WTC11 (cell line): ENCODE measurements at regions not wholly inside any gene's neighbourhood (a gene's known extent, or its start where the extent isn't known, plus 50 kb on each side); places are given as distances from the start of the nearest gene placed in this dataset.

Source experiments
- ATAC-seq: fragments of 200-7000 bp; cut with Tn5 transposase; 2 replicates; pipeline ENCODE4 v1.10.0; 2021; ENCODE audit warnings: mild to moderate bottlenecking, moderate library complexity
- CTCF ChIA-PET: fragments of 300-600 bp; sonication (Branson Sonifier 250); formaldehyde crosslinking; loops from one replicate; lab custom pipeline; 2021; ENCODE audit warnings: antibody characterized with exemption; lab: Charles Lee
- POLR2A ChIA-PET: fragments of 350-600 bp; sonication (Branson Sonifier 250); formaldehyde crosslinking; loops from one replicate; lab custom pipeline; 2021; ENCODE audit warnings: antibody characterized with exemption; lab: Charles Lee
- DNase-seq: peaks from one replicate; pipeline ENCODE4 v3.0.0; 2021; ENCODE audit warnings: low spot score
- H3K27ac Mint-ChIP-seq: 2 replicates; pipeline ENCODE4 v1.8.0; 2021; ENCODE audit warnings: mixed read lengths
- H3K27me3 Mint-ChIP-seq: 2 replicates; pipeline ENCODE4 v1.8.0; 2021; ENCODE audit warnings: low read depth, mild to moderate bottlenecking, moderate library complexity, mixed read lengths
- H3K36me3 Mint-ChIP-seq: 2 replicates; pipeline ENCODE4 v1.8.0; 2021; ENCODE audit warnings: mixed read lengths
- H3K4me1 Mint-ChIP-seq: 2 replicates; pipeline ENCODE4 v1.8.0; 2022; ENCODE audit warnings: mixed read lengths
- H3K4me3 Mint-ChIP-seq: 2 replicates; pipeline ENCODE4 v1.8.0; 2021; ENCODE audit warnings: mild to moderate bottlenecking, moderate library complexity, mixed read lengths
- H3K9me3 Mint-ChIP-seq: 2 replicates; pipeline ENCODE4 v1.8.0; 2021; ENCODE audit warnings: mixed read lengths
- ETV6 ChIP-seq: sonication (generic); formaldehyde crosslinking; IDR thresholded peaks from 2 replicates; pipeline ENCODE4 v1.8.1; 2022; ENCODE audit warnings: mild to moderate bottlenecking, missing genetic modification reagents
- GRHL2 ChIP-seq: fragments of 250-450 bp; sonication (Bioruptor Pico); IDR thresholded peaks from 2 replicates; pipeline ENCODE4 v1.8.0; 2022; ENCODE audit warnings: mild to moderate bottlenecking, moderate library complexity; ENCODE audit not compliant: insufficient replicate concordance, severe bottlenecking
- NFATC4 ChIP-seq: fragments of 250-450 bp; sonication (Bioruptor Pico); IDR thresholded peaks from 2 replicates; pipeline ENCODE4 v1.9.0; 2021; ENCODE audit warnings: mild to moderate bottlenecking
- NR3C1 ChIP-seq: sonication (generic); formaldehyde crosslinking; conservative IDR thresholded peaks from 2 replicates; pipeline ENCODE4 v1.8.1; 2023; ENCODE audit warnings: low read depth, mild to moderate bottlenecking, missing genetic modification reagents
- SMAD4 ChIP-seq: sonication (generic); formaldehyde crosslinking; IDR thresholded peaks from 2 replicates; pipeline ENCODE4 v1.8.0; 2022; ENCODE audit warnings: mild to moderate bottlenecking, missing genetic modification reagents
- TP53 ChIP-seq: sonication (generic); formaldehyde crosslinking; IDR thresholded peaks from 2 replicates; pipeline ENCODE4 v1.8.1; 2023; ENCODE audit warnings: mild to moderate bottlenecking, missing genetic modification reagents
- ZNF263 ChIP-seq: sonication (generic); formaldehyde crosslinking; IDR thresholded peaks from 2 replicates; pipeline ENCODE4 v1.8.1; 2022; ENCODE audit warnings: low read depth, mild to moderate bottlenecking, moderate library complexity, missing genetic modification reagents
- TF ChIP-seq, protein P1 (sequence below): sonication (generic); formaldehyde crosslinking; IDR thresholded peaks from 2 replicates; pipeline ENCODE4 v1.8.1; 2022; ENCODE audit warnings: mild to moderate bottlenecking, missing genetic modification reagents, moderate library complexity, borderline replicate concordance
- TF ChIP-seq, protein P2 (sequence below): sonication (generic); formaldehyde crosslinking; IDR thresholded peaks from 2 replicates; pipeline ENCODE4 v1.8.1; 2022; ENCODE audit warnings: mild to moderate bottlenecking, moderate library complexity, missing genetic modification reagents
- TF ChIP-seq, protein P3 (sequence below): sonication (generic); formaldehyde crosslinking; IDR thresholded peaks from 2 replicates; pipeline ENCODE4 v1.8.0; 2023; ENCODE audit warnings: mild to moderate bottlenecking, missing genetic modification reagents
- TF ChIP-seq, protein P4 (sequence below): sonication (generic); formaldehyde crosslinking; IDR thresholded peaks from 2 replicates; pipeline ENCODE4 v1.8.0; 2022; ENCODE audit warnings: missing genetic modification reagents
- TF ChIP-seq, protein P5 (sequence below): sonication (generic); formaldehyde crosslinking; conservative IDR thresholded peaks from 2 replicates; pipeline ENCODE4 v1.8.1; 2023; ENCODE audit warnings: mild to moderate bottlenecking, low read depth, missing genetic modification reagents, moderate library complexity
- TF ChIP-seq, protein P6 (sequence below): sonication (generic); formaldehyde crosslinking; IDR thresholded peaks from 2 replicates; pipeline ENCODE4 v1.8.1; 2023; ENCODE audit warnings: mild to moderate bottlenecking, moderate library complexity, missing genetic modification reagents
- TF ChIP-seq, protein P7 (sequence below): fragments of 250-450 bp; sonication (Bioruptor Pico); IDR thresholded peaks from 2 replicates; pipeline ENCODE4 v1.9.0; 2021; ENCODE audit warnings: moderate library complexity, mild to moderate bottlenecking, inconsistent platforms, borderline replicate concordance
- TF ChIP-seq, protein P8 (sequence below): fragments of 250-450 bp; sonication (Bioruptor Pico); IDR thresholded peaks from 2 replicates; pipeline ENCODE4 v2.1.2; 2022; ENCODE audit warnings: mild to moderate bottlenecking, moderate library complexity
- TF ChIP-seq, protein P9 (sequence below): sonication (generic); formaldehyde crosslinking; IDR thresholded peaks from 2 replicates; pipeline ENCODE4 v1.8.1; 2023; ENCODE audit warnings: mild to moderate bottlenecking, missing genetic modification reagents, moderate library complexity

DNA sequence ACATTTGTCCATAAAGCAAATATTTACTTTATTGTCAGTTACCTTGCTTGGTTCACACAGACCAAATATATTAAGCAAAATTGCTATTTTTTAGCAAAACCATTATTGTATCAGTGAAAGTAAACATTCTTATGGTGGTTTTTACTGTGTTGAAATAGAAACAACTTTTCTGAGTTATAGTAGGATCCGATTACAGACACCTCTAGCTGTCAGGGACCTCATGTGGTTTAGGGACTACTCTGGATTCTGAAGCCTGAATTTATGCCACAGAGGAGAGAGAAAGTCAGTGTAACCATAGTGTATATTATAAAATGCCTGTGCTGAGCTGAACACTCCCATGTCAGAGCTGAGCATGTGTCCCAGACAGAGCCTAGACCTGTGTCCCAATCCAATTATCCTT is 287.5 kb downstream of the FLRT2 start (continued):
- TF ChIP-seq, protein P1, sequence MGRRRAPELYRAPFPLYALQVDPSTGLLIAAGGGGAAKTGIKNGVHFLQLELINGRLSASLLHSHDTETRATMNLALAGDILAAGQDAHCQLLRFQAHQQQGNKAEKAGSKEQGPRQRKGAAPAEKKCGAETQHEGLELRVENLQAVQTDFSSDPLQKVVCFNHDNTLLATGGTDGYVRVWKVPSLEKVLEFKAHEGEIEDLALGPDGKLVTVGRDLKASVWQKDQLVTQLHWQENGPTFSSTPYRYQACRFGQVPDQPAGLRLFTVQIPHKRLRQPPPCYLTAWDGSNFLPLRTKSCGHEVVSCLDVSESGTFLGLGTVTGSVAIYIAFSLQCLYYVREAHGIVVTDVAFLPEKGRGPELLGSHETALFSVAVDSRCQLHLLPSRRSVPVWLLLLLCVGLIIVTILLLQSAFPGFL (CRISPR knock-in tag), result no peak

DNA sequence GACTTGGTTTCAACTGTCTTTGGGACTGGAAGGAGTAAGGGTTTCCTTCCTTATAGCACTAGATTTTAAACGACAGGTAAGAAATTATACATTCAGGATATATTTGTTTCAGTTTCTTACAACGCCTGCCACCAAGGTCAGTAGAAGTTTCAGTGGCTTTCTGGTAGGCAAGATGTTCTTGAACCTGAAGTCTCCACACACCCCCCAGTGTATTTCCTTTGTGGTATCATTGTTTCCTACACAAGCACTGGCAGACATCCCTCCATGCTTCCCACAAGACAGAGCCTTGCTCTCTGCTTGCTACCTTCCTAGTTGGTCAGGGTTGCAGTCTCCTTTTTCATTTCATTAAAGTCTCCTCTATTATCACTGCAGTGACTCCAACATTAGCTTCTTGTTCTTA is 283.1 kb downstream of the FLRT2 start:
- ATAC-seq (no peak), DNase-seq (no peak)
- Mint-ChIP-seq H3K4me1 (peaks cover 10% of the 10 kb centered on the region), H3K36me3 (no peaks in the 10 kb centered on the region), H3K9me3 (no peaks in the 10 kb centered on the region), H3K27me3 (no peaks in the 10 kb centered on the region; the same call in 1 of the 2 replicates), H3K4me3 (no peak overlapping the region), H3K27ac (no peak overlapping the region)
- ChIA-PET POLR2A (no interaction called here), CTCF (no interaction called here)
- TF ChIP-seq, protein P2, sequence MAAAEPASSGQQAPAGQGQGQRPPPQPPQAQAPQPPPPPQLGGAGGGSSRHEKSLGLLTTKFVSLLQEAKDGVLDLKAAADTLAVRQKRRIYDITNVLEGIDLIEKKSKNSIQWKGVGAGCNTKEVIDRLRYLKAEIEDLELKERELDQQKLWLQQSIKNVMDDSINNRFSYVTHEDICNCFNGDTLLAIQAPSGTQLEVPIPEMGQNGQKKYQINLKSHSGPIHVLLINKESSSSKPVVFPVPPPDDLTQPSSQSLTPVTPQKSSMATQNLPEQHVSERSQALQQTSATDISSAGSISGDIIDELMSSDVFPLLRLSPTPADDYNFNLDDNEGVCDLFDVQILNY (CRISPR knock-in tag), result no peak
- TF ChIP-seq, protein P3, sequence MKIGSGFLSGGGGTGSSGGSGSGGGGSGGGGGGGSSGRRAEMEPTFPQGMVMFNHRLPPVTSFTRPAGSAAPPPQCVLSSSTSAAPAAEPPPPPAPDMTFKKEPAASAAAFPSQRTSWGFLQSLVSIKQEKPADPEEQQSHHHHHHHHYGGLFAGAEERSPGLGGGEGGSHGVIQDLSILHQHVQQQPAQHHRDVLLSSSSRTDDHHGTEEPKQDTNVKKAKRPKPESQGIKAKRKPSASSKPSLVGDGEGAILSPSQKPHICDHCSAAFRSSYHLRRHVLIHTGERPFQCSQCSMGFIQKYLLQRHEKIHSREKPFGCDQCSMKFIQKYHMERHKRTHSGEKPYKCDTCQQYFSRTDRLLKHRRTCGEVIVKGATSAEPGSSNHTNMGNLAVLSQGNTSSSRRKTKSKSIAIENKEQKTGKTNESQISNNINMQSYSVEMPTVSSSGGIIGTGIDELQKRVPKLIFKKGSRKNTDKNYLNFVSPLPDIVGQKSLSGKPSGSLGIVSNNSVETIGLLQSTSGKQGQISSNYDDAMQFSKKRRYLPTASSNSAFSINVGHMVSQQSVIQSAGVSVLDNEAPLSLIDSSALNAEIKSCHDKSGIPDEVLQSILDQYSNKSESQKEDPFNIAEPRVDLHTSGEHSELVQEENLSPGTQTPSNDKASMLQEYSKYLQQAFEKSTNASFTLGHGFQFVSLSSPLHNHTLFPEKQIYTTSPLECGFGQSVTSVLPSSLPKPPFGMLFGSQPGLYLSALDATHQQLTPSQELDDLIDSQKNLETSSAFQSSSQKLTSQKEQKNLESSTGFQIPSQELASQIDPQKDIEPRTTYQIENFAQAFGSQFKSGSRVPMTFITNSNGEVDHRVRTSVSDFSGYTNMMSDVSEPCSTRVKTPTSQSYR (CRISPR knock-in tag), result no peak
- TF ChIP-seq NFATC4 (no peak), GRHL2 (no peak), ETV6 (no peak), TP53 (no peak), NR3C1 (CRISPR knock-in tag) (no peak), ZNF263 (CRISPR knock-in tag) (no peak), SMAD4 (no peak)
- TF ChIP-seq, protein P4, sequence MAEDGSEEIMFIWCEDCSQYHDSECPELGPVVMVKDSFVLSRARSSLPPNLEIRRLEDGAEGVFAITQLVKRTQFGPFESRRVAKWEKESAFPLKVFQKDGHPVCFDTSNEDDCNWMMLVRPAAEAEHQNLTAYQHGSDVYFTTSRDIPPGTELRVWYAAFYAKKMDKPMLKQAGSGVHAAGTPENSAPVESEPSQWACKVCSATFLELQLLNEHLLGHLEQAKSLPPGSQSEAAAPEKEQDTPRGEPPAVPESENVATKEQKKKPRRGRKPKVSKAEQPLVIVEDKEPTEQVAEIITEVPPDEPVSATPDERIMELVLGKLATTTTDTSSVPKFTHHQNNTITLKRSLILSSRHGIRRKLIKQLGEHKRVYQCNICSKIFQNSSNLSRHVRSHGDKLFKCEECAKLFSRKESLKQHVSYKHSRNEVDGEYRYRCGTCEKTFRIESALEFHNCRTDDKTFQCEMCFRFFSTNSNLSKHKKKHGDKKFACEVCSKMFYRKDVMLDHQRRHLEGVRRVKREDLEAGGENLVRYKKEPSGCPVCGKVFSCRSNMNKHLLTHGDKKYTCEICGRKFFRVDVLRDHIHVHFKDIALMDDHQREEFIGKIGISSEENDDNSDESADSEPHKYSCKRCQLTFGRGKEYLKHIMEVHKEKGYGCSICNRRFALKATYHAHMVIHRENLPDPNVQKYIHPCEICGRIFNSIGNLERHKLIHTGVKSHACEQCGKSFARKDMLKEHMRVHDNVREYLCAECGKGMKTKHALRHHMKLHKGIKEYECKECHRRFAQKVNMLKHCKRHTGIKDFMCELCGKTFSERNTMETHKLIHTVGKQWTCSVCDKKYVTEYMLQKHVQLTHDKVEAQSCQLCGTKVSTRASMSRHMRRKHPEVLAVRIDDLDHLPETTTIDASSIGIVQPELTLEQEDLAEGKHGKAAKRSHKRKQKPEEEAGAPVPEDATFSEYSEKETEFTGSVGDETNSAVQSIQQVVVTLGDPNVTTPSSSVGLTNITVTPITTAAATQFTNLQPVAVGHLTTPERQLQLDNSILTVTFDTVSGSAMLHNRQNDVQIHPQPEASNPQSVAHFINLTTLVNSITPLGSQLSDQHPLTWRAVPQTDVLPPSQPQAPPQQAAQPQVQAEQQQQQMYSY (CRISPR knock-in tag), result no peak
- TF ChIP-seq, protein P5, sequence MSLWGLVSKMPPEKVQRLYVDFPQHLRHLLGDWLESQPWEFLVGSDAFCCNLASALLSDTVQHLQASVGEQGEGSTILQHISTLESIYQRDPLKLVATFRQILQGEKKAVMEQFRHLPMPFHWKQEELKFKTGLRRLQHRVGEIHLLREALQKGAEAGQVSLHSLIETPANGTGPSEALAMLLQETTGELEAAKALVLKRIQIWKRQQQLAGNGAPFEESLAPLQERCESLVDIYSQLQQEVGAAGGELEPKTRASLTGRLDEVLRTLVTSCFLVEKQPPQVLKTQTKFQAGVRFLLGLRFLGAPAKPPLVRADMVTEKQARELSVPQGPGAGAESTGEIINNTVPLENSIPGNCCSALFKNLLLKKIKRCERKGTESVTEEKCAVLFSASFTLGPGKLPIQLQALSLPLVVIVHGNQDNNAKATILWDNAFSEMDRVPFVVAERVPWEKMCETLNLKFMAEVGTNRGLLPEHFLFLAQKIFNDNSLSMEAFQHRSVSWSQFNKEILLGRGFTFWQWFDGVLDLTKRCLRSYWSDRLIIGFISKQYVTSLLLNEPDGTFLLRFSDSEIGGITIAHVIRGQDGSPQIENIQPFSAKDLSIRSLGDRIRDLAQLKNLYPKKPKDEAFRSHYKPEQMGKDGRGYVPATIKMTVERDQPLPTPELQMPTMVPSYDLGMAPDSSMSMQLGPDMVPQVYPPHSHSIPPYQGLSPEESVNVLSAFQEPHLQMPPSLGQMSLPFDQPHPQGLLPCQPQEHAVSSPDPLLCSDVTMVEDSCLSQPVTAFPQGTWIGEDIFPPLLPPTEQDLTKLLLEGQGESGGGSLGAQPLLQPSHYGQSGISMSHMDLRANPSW (CRISPR knock-in tag), result no peak
- TF ChIP-seq, protein P6, sequence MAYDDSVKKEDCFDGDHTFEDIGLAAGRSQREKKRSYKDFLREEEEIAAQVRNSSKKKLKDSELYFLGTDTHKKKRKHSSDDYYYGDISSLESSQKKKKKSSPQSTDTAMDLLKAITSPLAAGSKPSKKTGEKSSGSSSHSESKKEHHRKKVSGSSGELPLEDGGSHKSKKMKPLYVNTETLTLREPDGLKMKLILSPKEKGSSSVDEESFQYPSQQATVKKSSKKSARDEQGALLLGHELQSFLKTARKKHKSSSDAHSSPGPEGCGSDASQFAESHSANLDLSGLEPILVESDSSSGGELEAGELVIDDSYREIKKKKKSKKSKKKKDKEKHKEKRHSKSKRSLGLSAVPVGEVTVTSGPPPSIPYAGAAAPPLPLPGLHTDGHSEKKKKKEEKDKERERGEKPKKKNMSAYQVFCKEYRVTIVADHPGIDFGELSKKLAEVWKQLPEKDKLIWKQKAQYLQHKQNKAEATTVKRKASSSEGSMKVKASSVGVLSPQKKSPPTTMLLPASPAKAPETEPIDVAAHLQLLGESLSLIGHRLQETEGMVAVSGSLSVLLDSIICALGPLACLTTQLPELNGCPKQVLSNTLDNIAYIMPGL, result no peak
- TF ChIP-seq, protein P7, sequence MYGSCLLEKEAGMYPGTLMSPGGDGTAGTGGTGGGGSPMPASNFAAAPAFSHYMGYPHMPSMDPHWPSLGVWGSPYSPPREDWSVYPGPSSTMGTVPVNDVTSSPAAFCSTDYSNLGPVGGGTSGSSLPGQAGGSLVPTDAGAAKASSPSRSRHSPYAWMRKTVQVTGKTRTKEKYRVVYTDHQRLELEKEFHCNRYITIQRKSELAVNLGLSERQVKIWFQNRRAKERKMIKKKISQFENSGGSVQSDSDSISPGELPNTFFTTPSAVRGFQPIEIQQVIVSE (CRISPR knock-in tag), result no peak
- TF ChIP-seq, protein P1 (CRISPR knock-in tag), result no peak
- TF ChIP-seq, protein P8, sequence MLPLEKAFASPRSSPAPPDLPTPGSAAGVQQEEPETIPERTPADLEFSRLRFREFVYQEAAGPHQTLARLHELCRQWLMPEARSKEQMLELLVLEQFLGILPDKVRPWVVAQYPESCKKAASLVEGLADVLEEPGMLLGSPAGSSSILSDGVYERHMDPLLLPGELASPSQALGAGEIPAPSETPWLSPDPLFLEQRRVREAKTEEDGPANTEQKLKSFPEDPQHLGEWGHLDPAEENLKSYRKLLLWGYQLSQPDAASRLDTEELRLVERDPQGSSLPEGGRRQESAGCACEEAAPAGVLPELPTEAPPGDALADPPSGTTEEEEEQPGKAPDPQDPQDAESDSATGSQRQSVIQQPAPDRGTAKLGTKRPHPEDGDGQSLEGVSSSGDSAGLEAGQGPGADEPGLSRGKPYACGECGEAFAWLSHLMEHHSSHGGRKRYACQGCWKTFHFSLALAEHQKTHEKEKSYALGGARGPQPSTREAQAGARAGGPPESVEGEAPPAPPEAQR (CRISPR knock-in tag), result no peak
- TF ChIP-seq, protein P9, sequence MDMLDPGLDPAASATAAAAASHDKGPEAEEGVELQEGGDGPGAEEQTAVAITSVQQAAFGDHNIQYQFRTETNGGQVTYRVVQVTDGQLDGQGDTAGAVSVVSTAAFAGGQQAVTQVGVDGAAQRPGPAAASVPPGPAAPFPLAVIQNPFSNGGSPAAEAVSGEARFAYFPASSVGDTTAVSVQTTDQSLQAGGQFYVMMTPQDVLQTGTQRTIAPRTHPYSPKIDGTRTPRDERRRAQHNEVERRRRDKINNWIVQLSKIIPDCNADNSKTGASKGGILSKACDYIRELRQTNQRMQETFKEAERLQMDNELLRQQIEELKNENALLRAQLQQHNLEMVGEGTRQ (CRISPR knock-in tag), result no peak
